ENCODE measurements at regions not wholly inside any gene's neighbourhood (a gene's known extent, or its start where the extent isn't known, plus 50 kb on each side); places are given as distances from the start of the nearest gene placed in this dataset.
A peak's percentile ranks its signal among the peaks of the same experiment; 100 is the strongest.
"Not testable (repeated sequence)": the region's sequence is repeated elsewhere in the genome, so short reads cannot be mapped to it uniquely, and the experiment has no call there.

- DNase-seq, result no peak
These were observed 220.7 kb downstream of the TACR3 start for GRCh38 chr4:103499094-103499493.

- no peak for DNase-seq
These were observed 221.4 kb downstream of the TACR3 start for GRCh38 chr4:103498161-103499070.

- no peak for DNase-seq
These were observed 222.1 kb downstream of the TACR3 start for GRCh38 chr4:103497692-103498091.

GRCh38 chr4:103496800-103497199 lies 223.0 kb downstream of the TACR3 start:
- no peak for DNase-seq

- DNase-seq, result peak; percentile 16
These were observed 226.2 kb downstream of the TACR3 start for GRCh38 chr4:103493450-103494159.

- DNase-seq, result not testable (repeated sequence)
These were observed 234.5 kb downstream of the TACR3 start for GRCh38 chr4:103485296-103485695.

GRCh38 chr4:103484521-103484920 lies 235.3 kb downstream of the TACR3 start:
- DNase-seq, result no peak

- no peak for DNase-seq
These were observed 236.9 kb downstream of the TACR3 start for GRCh38 chr4:103482893-103483292.

GRCh38 chr4:103482471-103482870 lies 237.3 kb downstream of the TACR3 start:
- DNase-seq, result no peak

GRCh38 chr4:103478734-103479133 lies 241.1 kb downstream of the TACR3 start:
- no peak for DNase-seq

GRCh38 chr4:103478210-103478609 lies 241.6 kb downstream of the TACR3 start:
- no peak for DNase-seq

GRCh38 chr4:103457566-103457965 lies 259.4 kb upstream of the CENPE start:
- DNase-seq, result no peak

GRCh38 chr4:103451341-103451740 lies 253.2 kb upstream of the CENPE start:
- DNase-seq, result no peak

GRCh38 chr4:103450693-103451092 lies 252.6 kb upstream of the CENPE start:
- DNase-seq, result no peak

- DNase-seq, result no peak
These were observed 251.3 kb upstream of the CENPE start for GRCh38 chr4:103449296-103450023.

- DNase-seq, result no peak
These were observed 247.2 kb upstream of the CENPE start for GRCh38 chr4:103445377-103445776.

GRCh38 chr4:103443324-103443723 lies 245.2 kb upstream of the CENPE start:
- DNase-seq, result no peak

GRCh38 chr4:103429283-103429682 lies 231.1 kb upstream of the CENPE start:
- no peak for DNase-seq

- DNase-seq, result peak; percentile 0
These were observed 227.3 kb upstream of the CENPE start for GRCh38 chr4:103425406-103425805.

- DNase-seq, result no peak
These were observed 226.7 kb upstream of the CENPE start for GRCh38 chr4:103424853-103425252.

- no peak for DNase-seq
These were observed 225.1 kb upstream of the CENPE start for GRCh38 chr4:103423261-103423660.

GRCh38 chr4:103422467-103423219 lies 224.5 kb upstream of the CENPE start:
- DNase-seq, result no peak

GRCh38 chr4:103415801-103416200 lies 217.7 kb upstream of the CENPE start:
- no peak for DNase-seq

Measured in NCI-H510A (cell line).